NCI-H146 (cell line): ENCODE measurements at regions not wholly inside any gene's neighbourhood (a gene's known extent, or its start where the extent isn't known, plus 50 kb on each side); places are given as distances from the start of the nearest gene placed in this dataset.

Experiments used
- DNase-seq: peaks from one replicate; lab custom pipeline; 2025; lab: John Stamatoyannopoulos, UW

DNA sequence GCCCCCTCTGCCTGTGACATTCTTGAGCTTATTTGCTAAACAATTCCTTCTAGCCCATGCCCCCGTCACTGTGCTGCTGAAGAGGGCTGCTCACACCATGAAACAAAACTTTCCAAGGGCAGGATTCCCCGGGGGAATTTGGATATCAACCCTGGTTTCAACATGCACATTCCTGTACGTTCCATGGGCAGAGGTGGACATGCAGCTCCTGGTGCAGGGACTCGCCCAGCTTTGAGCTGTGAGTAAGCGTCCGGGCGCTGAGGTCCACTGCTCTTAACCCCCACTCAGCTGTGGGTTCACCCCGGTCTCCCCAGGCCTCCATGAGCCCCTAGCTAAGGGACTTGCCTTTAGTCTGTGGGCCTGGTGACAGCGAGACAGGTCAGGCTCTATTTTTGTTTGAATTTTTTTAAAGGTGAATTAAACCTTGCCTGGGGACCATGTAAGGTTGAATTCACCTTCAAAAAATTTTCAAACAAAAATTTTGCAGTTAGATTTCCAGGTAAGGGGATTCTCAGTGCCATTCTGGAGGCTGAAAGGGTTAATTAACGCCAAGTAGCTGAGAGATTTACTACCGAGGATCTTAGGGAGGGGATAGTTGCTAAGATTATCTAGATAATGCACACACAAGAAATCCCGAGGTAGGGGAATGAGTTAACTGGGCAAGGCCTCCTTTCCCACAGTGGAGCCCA, 70.3 kb upstream of the SLC22A23 start:
- no peak for DNase-seq

DNA sequence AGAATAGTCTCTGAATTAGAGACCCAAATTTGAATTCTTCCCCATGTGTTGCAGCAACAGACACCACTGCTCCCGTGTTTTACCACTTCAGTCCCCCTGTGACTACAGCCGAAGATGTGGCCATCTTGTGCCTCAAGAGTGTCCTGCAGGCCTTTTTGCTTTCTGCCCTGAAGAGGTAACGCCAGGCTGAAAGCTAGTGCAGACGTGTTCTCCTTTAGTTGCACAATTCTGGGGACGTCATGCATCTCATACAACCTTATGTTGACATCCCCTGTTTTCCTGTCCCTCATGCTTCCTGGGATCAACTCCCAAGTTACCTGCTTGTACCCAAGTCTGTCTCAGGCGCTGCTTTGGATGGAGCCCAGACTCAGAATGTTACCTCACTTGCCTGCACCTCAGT, 69.1 kb upstream of the SLC22A23 start:
- no peak for DNase-seq

DNA sequence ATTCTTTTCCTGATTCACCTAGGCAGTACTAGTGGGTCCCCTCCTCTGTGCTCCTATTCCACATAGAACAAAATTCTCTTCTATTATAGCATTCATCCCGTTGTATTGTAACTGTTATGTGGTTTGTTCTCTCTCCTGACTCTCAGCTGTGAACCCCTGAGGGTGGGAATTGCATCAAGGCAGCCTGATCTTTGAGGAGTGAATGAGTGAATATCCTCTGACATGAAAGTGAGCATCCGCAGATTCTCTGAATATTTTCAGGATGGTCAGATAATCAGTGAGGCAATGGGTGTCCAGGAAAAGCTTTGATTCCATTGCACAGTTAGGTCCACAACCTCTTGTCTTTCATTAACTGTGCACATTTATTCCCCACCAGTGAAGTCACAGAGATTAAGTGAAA, 67.6 kb upstream of the SLC22A23 start:
- no peak for DNase-seq

DNA sequence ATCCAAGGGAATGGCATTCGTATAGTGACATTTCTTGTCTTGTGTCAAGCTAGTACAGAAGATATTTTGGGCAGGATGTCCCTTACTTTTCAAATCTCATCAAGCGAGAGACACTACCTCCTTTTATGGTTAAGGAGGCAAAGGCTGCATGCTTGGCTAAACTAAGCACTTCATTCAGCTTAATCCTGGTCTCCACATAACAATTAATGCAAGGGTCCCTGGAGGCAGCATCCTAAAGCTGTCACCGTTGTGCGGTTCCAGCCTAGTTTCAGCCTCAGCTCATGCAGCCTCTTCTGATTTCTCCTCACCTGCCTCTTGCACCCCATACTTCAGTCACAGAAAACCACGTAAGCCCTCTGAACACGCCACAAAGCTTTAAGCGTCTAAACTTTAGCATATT, 67.1 kb upstream of the SLC22A23 start:
- no peak for DNase-seq

DNA sequence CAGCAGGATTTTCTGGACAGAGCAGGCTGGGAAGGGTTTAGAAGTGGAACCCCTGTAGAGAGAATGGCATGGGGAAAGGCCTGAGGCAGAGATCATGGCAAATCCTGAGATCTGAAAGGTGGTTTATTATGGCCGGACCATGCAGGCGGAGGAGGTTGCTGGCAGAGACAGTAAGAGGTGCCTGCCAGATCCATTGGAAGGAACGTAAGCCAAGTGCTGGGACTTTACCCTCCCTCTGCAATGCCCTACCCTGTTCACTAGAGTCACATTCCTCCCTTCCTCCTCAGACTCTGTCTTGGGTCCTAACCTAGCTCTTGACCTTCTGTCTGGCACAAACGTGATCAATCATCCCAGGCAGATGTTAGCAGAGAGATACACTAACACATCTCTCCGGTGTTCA, 66.4 kb upstream of the SLC22A23 start:
- no peak for DNase-seq

DNA sequence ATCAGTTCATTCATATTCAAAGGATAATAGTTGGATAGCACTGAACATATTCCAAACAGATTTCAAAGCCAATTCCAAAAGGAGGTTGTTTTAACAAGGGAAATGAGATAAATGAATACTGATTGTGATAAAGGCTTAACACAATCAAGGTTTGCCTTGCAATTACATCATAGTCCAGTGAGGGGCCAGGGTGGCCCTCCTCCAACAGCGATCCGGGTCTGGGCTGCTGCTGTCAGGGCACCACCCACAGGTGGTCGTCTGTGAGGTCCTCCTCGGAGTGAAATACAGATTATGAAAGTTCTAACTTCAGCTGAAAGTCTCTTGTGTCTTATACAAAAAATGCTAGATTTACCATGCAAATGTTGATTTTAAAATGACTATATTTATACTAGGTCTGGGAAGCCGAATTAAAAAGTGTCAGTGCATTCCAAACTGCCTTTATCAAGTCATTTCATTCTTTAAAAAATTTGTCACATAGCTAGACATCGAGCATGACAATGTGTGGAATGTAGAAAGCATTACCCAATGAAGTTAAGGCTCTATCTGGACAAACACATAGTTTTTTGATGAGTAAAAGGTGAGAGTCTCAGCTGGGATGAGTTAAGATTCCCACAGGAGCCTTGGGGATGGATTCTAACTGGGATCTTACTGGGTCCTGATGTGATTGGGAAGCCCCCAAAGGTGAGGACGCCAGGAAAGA, 65.9 kb upstream of the SLC22A23 start:
- DNase-seq, result no peak

DNA sequence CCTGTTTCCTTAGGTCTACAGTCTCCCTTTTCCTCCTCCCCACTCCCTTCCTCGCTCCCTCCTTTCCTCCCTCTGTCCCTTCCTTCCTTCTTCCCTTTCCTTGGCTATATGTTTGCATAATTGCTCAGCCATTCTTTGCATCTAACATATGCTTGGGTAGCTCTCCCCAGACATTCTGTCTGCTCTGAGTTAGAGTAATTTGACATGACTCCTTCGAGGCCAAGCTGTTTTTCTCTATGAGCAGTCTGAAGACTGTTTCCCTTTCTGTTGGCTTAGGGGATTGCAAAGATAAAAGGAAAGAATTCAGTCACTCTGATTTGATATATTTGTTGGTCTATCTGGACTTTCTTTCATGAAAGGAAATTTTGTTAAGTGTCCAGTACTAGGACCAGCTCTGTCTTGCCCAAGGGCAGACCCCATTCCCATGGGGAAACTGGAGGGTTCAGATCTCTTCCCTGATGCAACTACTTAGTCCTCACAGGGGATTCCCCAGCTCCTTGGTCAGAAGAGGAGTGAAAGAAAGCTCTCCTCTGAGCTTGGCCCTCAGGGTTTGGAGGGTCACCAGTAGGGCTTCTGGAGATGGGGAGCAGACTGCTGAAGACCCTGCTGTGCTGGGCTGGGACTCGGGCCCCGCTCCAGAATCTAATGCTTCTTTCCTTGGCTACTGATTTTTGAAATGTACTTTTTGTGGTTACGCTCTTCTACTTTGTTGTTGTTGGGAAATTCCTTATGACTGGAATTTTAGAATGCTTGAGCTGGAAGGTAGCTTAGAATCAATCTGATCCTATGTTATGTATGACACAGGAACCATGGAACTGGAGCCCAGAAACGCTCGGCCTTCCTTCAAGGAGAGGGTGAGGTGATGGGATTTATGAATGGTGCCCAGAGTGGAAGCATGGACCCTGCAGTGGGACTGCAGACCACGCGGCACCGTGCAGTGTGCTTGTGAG, 63.7 kb upstream of the SLC22A23 start:
- no peak for DNase-seq

DNA sequence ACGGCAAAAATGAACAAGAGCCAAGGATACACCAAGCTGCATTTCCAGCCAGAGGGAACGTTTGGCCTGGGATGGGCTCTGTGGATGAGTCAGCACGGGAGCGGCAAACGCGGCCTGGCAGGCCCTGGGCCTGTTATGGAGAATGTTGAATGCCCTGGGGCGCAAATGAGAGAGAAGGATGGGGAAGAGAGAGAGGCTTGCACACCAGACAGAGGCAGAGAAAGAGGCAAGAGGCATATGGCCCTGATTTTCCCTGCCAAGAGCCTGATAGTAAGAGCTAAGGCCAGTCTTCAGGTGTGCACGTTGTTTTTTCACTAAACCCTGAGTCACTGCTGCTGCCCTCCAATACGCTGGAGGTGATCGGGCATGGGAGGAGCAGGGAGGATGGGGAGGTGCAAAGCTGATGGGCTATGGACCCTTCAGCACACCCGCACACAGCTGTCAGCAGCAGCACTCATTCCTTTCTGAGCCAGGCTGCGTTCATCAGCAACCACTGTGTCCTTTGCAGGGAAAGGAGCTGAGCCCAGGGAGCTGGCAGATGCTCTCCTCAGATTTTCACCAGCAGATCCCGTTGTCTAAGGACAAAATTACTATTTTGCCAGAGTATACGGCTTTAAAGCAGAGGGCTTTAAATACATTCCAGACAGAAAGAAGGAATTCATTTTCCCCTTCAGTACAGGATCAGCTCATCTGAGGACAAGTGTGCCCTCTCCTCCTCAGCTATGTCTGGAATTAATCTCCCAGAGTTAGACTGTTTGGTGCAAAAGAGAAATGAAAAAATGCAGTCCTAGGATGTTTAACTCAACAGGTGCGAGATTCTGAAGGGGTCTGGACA, 61.7 kb upstream of the SLC22A23 start:
- peak; percentile 28 for DNase-seq

DNA sequence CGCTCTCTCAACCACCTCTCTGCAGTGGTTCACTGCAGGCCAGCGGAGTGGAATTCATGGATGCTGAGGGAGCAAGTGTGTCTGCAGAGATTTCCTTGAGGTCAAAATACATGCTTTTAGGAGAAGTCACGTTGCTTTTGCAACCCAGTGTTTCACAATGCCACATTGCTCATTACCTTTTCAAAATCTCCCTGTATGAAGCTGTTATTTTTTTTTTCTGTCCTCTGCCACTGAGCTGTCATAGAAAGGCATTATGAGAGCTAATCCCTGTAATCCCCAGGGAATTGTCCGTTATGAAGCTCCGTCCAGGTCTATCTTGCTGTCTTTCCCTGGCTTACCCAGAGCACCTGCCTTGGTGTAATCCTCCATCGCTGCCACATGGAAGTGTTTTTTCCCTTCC, 60.5 kb upstream of the SLC22A23 start:
- no peak for DNase-seq

DNA sequence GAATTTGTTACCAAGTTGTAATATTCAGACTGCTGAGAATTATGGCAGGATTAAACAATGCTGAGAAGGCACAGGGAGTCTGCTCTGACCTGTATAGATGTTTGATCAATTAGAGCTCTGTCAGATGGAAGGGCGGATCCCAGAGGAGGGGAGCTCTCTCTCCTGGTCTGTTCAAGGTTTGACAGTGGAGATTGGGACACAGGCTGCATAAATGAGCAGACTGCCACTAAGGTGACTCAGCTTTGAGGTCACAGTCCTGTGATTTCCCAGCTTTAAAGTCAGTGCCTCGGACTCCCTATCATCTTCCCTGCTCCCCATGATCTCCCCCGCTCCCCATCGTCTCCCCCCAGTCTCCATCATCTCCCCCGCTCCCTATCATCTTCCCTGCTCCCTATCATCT, 59.2 kb upstream of the SLC22A23 start:
- DNase-seq, result peak; percentile 13

DNA sequence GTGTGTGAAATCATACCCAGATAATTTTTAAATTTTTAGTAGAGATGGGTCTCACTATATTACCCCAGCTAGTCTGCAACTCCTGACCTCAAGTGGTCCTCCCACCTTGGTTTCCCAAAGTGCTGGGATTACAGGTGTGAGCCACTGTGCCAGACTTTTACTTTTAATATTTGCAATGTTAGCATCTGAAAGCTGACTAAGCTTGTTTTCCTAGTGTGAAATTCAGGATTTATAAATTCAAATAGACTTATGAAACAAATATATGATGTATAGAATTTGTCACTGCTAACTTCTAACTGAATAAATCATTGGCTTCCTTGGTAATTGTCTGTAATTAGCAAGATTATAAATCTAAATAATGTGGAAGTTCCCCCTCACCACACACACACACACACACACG, 58.8 kb upstream of the SLC22A23 start:
- DNase-seq, result no peak

DNA sequence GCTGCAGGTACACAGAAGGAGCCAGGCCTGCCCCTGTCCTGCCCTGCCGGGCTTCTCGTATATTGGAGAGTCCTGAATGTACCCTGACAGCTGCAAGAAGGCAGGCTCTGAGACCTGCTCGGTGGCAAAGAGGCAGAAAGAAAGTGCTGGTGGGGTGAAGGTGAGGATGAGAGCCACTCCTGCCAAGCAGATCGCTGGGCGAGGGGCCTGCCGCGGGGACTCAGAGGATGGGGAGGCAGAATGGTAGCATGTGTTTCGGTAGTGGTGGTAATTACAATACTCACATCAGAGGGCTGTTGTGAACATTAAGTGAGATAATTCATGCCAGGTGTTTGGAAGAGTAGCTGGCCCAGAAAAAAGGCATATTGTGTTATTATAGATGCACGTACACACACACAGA, 56.6 kb upstream of the SLC22A23 start:
- no peak for DNase-seq

DNA sequence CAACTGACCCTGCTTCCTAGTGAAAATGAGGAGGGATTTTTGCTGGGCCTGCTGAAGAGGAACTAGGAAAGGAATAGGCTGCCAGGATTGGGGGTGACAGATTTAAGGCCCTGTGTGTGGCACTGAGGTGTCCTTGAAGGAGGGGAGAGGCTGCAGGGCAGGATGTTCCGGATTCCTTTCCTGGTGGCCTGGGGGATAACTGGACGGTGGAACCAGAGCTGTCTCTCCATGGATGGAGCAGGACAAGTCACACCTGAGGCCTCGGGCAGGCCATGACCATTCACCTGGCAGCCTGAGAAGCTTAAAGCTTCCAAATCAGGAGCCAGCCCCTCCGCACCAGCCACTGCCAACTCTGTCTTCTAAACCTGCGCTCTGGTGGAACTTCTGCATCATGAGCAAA, 56.0 kb upstream of the SLC22A23 start:
- no peak for DNase-seq

DNA sequence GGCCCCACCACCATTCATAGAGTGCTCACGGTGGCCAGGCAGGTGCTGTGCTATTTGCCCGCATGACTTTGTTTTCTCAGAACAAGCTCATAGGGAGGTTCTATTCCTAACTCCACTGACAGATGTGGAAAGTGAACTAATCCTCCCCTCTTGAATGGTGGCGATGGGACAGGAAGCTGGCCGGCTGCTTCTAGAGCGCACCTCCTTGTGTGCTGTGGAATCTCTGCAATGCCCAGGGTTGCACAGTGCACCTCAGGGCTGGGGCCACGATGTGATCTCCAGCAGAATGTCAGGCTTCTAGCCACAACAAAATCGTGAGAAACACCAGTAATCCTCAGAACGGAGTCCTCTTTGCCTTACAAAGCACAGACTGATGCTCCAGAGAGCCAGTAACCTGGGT, 53.8 kb upstream of the SLC22A23 start:
- no peak for DNase-seq

DNA sequence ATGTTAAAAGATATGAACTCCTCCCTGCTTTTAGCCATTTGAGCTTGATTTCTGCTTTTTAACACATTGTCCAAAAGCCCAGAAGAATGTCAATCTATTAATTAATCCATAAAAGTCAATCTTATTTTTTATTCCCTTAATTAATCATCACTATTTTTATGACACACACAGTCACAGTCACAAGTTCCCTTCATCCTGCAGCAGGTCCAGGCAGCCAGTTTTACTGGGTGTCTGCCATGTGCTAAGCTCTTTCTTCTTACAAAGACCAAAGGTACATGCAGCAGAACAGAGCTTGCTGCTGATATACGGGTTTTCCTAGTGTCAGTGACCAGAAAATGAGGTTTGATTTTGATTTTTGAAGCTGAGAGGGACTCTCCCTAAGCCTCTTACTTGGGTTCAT, 53.3 kb upstream of the SLC22A23 start:
- DNase-seq, result no peak

DNA sequence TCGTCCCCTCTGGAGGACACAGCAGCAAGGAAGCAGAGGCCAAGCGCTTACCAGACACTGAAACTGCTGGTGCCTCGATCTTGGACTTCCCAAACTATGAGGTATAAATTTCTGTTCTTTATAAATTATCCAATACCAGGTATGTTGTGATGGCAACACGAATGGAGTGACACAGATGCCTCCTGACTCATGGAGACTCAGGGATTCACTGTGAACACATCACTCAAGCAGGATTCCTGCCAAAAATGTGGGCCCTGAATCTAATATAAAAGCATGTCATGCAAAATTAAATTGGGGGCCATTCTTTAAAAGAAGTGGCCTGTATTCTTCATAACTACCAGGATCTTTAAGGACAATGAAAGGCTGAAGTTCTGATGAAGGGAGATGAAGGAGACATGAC, 52.5 kb upstream of the SLC22A23 start:
- no peak for DNase-seq

DNA sequence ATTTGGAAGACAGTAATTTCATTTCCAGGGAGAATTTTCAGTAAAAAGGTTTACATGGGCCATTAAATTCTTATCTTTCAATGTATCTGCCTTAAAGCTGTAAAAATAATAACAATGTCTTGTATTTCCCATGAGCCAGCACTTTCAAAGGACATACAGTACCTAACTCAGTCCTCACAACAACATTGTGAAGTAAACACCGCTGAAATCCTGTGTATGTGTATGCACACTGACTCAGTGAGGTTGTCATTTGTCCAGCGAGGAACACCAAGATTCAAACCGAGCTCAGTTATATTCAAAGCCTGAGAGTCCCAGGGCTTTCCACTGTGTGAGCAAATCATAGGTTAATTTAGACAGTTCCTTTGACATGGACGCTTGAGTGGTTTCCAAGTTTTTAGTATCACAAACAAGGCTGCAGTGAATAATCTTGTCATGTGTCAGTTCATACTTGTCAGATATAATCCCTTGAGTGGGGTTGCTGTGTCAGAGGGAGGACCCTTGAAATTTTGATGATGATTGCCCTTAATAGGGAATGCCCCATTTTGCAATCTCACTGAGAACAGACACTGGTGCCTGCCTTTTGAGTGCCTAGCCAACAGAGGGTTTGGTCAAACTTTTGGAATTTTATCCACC, 50.0 kb upstream of the SLC22A23 start:
- no peak for DNase-seq
